GM23248 (cell line): ENCODE measurements at regions not wholly inside any gene's neighbourhood (a gene's known extent, or its start where the extent isn't known, plus 50 kb on each side); places are given as distances from the start of the nearest gene placed in this dataset.

ENCODE experiments used
- EZH2 ChIP-seq: fragments of 200-600 bp; sonication (generic); IDR thresholded peaks from 2 replicates; pipeline ENCODE4 v1.6.1; 2018; ENCODE audit warnings: antibody characterized with exemption, mild to moderate bottlenecking; ENCODE audit not compliant: insufficient read depth, poor library complexity, severe bottlenecking
- EZH2phosphoT487 ChIP-seq: fragments of 200-600 bp; sonication (generic); IDR thresholded peaks from 2 replicates; pipeline ENCODE4 v1.6.1; 2018; ENCODE audit warnings: antibody characterized with exemption, moderate library complexity, mild to moderate bottlenecking, low read depth; ENCODE audit not compliant: insufficient read depth

GRCh38 chr5:2382776-2383697 is 368.4 kb downstream of the IRX2 start:
- TF ChIP-seq EZH2, result no peak
- no peak for TF ChIP-seq EZH2phosphoT487
